GF-D8 (cell line): ENCODE measurements at regions not wholly inside any gene's neighbourhood (a gene's known extent, or its start where the extent isn't known, plus 50 kb on each side); places are given as distances from the start of the nearest gene placed in this dataset.

ENCODE experiments used
- DNase-seq: peaks from one replicate; lab custom pipeline; 2025; lab: John Stamatoyannopoulos, UW

GRCh38 chr5:116650964-116651363 lies 76.3 kb upstream of the SEMA6A start:
- no peak for DNase-seq

- no peak for DNase-seq
These were observed 75.9 kb upstream of the SEMA6A start for GRCh38 chr5:116650544-116650943.

GRCh38 chr5:116646611-116647289 lies 72.1 kb upstream of the SEMA6A start:
- no peak for DNase-seq

GRCh38 chr5:116645627-116646026 lies 71.0 kb upstream of the SEMA6A start:
- no peak for DNase-seq

- no peak for DNase-seq
These were observed 65.6 kb upstream of the SEMA6A start for GRCh38 chr5:116640236-116640635.

- no peak for DNase-seq
These were observed 62.6 kb upstream of the SEMA6A start for GRCh38 chr5:116637149-116637740.

- DNase-seq: no peak
These were observed 58.3 kb upstream of the SEMA6A start for GRCh38 chr5:116632890-116633289.

GRCh38 chr5:116631147-116631546 lies 56.5 kb upstream of the SEMA6A start:
- no peak for DNase-seq

- DNase-seq: no peak
These were observed 54.5 kb upstream of the SEMA6A start for GRCh38 chr5:116629168-116629567.

GRCh38 chr5:116626945-116627679 lies 52.5 kb upstream of the SEMA6A start:
- no peak for DNase-seq

GRCh38 chr5:116626272-116626723 lies 51.7 kb upstream of the SEMA6A start:
- no peak for DNase-seq
